ENCODE measurements at regions not wholly inside any gene's neighbourhood (a gene's known extent, or its start where the extent isn't known, plus 50 kb on each side); places are given as distances from the start of the nearest gene placed in this dataset.
"Not testable (repeated sequence)": the region's sequence is repeated elsewhere in the genome, so short reads cannot be mapped to it uniquely, and the experiment has no call there.

DNA sequence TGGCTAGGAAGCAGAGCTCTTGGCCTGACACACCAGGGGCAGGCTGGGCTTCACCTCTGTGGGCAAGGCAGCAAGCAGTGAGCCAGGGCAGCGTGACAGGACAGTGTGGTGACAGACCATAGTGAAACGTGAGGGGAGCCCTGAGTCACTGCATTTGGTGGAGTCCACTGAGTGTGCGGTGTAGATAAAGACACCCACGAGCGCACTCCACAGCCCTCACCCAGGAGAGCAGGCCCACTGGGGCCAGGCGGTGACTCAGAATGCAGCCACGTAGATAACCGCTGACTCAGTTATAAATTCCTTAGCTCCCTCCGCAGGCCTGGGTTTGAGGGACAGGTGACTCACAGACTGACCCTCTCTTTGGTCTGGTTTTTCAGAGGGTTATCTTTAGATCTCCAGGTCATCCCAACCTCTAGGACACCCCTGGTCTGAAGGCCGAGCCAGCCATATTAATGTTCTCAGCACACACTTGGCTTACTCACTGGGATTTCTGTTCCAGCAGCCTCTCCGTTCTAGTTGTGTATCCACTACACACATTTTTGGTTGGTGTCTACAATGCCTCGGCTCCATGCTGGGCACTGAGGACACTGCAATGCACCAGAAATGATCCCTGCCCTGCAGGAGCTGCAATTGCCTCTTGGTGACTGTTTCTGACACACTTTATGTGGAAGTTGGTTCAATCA is 90.2 kb upstream of the TSPAN2 start:
- DNase-seq = no peak

DNA sequence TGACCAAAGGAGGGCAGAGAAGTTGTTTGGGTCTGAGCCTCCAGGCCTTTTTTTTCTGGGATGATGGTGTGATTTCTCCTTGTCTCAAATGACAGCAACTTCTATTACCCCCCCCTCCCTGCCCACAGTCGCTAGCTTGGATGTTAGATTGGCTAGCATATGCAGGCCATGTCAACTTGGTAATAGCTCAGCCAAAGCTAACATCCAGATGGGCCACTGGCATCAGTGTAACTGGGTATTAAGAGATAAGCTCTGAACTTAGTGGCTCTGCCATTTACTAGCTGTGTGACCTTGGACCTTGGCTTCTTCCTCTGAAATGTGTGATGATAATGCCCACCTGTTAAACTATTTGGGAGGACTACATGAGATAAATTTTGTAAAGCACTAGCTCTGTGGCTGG is 86.9 kb upstream of the TSPAN2 start:
- DNase-seq = no peak

DNA sequence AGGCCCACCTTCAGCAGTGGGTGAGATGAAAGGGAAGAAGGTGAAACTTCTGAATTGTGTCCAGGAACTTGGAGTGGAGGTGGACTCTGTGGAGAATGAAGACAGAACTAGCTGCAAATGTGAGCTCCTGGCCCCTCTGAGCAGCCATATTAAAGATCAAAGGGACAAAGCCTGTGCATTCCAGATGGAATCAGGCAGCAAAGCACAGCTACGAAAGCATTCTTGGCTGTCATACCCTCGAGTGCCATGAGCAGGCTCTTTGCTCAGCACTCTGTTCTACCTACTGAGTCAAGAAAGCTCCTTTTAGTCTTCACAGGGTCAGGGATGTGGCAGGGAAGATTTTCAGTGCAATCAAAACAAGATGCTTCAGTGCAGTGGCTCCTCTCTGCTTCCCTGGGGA is 86.3 kb upstream of the TSPAN2 start:
- no peak for DNase-seq

DNA sequence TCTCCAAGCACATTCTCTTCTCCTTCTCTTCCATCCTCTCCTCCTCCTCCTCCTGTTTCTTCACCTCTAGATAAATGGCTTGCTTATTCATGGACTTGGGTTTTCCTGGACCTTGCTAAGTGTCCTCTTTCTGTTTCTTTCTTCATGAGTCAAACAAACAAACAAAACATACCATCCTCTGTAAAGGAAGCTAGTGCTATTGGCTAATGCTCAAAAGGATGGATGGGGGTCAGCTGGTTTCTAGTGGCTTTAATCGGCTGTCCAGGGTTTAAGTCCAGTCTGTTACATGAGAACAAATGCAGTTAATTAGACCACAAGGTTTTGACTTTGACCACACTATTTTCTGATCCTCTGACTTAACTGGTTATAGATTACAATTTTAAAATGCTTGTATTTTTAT is 83.8 kb upstream of the TSPAN2 start:
- no peak for DNase-seq

DNA sequence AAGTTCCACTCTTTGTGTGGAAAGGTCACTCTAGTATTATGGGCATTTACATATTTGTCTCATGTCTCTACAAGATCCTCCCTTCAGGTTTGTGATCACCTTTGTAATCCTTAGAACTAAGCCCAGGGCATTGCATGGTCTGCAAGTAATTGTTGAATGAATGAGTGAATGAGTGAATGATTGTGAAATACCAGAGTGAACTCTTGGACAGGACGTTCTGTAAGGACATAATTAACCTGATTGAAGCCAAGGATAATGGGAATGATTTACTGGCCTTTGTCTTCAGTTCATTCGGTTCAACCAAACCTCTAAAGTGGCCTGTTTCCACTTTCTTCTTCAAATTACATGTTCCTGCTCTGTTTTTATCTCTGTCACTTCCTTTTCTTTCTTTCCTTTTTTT is 83.0 kb upstream of the TSPAN2 start:
- DNase-seq = no peak

DNA sequence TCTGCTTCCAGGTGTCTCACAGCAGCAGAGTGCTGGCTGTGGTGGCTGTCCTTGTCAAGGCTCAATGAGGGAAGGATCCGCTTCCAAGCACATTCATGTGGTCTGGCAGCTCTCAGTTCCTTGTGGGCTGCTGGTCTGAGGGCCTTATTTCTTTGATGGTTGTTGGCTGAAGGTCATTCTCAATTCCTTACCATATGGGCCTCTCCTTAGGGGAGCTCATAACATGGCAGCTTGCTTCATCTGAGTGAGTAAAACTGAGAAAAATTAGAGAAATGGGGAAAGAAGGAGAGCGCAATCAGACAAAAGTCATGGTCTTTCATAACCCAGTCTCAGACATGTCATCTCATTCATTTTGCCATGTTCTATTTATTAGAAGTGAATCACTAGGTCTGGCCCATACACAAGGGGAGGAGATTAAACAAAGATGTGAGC is 81.7 kb upstream of the TSPAN2 start:
- peak; percentile 59 for DNase-seq

DNA sequence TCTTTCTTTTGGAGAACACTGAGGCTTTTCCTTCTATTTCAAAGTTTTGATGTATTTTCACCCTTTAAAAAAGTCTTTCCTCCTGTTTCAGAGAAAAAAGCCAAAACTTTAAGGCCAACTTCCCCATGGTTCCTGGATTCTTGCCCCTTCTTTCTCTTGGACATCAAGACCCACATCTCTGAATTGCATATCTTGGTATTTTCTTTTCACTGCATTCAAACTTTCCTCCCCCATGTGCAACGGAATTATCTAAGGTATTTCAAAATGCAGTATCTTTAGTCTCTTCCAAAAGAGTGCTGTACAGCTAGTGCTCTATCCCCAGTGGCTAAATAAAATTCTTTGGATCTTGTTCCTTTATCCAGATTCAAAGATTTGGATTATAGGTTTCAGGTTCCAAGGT is 81.1 kb upstream of the TSPAN2 start:
- no peak for DNase-seq

DNA sequence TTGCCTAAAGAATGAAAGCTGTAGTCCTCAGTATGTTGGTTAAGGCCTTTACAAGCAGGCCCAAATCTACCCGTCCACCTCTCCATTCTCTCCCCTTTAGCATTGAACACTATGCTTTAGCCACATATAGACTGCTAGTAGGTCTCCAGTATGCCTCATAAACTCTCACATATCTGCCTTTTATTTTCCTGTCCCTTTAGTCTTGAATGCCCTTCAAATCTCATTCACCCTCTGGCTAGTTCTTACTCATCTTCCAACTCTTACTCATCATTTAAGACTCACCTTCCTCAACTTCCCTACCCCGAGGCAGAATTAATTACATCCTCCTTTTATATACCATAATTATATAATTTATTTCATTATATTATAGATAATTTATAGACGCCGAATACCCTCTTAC is 78.7 kb upstream of the TSPAN2 start:
- DNase-seq = no peak

DNA sequence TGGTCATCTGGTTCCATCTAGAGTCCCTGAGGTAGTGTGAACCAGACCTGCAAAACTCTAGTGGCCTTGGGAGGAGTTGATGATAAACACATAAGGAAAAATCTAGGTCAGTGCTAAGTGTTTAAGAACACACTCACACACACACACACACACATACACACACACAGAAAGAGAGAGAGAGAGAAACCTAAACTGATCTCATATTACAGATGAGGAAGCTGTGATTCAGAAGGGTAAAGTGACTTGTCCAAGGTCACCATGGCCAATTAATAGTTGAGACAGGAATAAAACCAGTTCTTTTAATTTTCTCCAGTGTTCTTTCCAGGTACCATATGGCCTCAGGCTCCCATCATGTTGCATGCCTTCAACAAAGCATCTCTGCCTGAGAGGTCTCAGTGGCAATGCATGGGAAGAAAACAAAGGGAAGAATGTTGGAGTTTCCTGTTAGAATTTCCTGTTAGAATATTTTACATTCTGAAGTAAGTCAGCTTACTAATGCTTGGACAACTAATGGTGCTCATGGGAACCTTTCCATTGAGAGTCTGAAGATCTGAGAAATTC is 77.3 kb upstream of the TSPAN2 start:
- DNase-seq = no peak

DNA sequence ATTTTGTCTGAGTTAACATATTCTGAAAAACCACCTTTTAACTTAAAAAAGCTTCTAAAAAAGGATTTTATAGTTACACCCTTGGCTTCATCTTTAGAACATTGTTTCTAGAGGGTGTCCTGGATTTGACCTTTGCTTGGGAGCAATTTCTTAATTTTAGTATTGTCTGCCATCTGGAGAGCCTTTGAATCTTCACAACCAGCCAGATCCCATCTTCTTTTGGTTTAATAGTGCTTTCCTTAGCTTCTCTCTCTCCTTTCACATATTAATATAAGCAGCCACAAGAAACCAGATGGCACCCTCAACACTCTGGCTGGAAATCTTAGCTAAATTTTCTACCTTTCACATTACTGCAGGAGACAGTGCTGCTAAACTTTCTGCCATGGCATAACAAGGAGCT is 76.5 kb upstream of the TSPAN2 start:
- no peak for DNase-seq

DNA sequence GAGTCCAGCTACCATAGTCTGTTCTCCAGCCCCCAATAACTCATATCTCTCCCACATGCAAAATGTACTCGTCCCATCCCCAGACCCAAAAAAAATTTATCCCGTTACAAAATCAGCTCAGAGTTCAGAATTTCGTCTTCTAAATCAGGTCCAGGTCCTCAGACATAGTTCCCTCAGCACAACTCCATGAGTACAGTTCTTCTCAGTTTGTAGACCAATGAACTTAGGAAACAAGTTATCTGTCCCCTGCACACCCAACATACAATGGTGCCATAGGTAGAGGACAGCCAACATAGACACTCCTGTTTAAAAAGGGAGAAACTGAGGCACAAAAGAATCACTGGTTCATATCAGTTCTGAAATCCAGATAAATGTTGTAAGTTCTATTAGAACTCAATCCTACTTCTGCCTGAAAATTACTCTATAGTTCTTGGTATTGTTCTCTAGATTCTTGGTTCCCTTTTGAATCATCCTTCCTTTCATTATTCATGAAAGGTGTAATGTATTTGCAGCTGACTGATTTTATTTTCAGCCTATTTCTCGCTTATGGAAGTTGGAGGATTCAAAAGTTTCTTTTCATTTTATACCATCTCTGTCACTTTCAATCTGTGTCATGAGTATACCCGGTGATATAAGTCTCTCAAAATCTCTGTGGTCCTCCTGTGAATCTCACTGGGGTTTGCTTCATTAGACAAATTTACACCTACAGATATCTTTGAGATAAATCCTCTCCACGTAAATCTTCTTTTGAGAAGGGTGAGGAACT is 75.8 kb upstream of the TSPAN2 start:
- no peak for DNase-seq

DNA sequence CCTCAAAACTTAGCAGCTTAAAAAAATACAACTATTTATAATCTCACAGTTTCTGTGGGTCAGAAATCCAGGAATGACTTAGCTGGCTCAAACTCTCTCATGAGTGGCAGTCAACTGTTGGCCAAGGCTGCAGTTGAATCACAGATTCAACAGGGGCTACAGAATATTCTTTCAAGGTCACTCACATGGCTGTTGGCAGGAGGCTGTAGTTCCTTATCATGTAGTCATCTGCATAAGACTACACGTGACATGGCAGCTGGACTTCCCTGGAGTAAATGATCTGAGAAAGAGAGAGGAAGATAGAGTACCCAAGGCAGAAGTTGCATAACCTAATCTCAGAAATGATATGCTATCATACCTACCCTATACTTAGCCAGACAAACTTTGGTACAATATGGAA is 75.2 kb upstream of the TSPAN2 start:
- no peak for DNase-seq

DNA sequence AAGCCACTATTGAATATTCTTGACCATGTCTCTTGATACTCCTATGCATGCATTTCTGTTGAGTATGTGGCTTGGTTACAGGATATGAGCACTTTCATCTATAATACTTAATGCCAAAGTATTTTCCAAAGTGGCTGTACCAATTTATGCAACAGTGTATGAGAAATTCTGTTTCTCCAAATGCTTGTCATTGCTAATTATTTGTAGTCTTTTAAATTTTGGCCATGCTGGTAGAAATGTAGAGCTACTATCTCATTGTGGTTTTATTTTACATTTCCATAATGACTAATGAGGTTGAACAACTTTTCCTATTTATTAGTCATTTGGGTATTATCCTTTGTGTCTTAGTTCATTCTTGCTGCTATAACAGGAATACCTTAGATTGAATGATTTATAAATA is 71.4 kb upstream of the TSPAN2 start:
- DNase-seq = no peak

DNA sequence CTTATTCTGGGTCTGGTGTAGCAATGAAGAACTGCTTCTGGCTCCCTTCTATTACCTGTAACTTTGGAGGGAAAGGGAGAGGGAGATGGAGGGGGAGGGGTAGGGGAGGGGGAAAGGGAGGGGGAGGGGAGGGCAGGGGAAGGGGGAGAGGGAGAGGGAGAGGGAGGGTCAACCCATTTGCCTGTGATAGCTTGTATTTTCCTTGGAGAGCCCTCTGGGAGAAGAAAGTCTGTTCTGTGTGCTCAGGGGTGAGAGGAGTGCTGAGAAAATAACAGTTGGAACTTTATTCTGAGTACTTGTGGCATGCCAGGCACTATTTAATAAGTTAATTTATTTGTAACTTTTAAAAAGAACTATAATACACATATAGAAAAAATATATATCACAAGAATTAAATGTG is 70.7 kb upstream of the TSPAN2 start:
- DNase-seq = no peak

DNA sequence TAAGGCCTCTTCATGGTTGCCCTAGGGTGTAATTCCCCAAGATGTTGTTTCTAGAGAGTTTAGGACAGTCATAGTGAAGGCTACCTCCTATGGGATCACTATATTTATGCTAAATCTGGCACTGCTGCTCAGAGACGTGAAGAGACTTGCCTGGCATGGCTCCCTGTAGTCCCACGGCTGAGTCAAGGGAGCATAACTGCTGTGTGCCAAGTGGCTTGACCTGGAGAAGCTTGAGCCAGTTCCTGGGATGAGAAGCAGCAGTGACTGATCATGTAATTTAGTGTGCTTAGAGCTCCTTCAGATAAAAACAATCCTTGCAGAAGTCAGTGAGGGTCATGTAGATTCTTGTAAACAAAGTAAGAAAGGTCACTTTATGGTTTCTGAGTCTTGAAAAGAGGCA is 68.9 kb upstream of the TSPAN2 start:
- no peak for DNase-seq

DNA sequence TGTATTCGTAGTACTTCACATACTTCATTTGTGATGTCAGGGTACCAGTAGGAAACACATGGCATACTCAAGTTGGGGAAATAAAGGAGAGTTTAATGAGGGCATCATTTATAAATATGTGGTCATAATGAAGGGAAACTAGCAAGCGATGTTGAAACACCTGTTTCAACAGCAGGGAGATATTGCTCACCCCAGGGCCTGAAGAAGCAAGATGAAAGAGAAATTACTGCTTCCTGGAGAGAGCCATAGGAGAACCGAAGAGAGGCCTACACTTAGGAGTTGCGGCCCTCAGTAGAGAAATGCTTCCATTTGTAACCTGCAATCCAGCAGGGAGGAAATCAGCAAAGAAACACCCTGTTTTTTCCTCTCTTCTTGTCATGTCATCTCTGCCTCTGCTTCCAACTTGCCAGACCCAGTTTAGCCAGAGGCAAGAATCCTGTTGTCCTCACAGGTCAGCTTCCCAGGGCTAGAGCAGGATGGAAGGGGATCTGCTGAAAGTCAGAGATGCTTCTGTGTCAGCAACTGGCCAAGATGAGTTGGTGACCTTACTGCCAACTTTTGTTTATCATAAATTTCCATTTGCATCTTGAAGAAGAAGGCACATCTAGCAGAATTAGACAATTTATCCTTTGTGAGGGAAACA is 67.6 kb upstream of the TSPAN2 start:
- no peak for DNase-seq

DNA sequence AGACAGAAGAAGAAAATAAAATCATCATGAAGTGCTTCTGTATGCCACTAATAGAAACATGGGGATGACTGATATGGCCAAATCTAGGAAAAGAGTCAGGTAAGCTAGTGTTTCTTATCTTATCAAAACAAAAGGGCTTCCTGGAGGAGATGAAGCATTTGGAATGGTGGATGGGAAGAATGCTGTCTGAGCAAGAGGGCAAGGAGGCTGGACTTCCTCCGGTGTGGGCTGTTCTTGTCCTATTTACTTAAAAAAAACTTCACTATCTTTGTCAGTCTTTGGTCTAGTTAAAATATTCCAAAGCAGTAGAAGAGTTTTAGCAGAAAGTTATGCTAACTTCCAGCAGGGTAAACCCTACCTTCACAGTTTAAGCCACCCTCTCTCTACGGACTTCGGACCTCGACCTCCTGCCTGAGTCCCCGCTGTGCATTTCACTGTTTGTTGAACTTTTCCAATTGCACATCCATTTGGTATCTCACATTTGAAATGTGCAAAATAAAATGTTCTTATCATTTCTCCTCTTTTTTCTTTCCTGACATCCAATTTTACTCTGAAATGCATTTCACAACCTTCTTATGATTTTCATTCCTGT is 64.8 kb upstream of the TSPAN2 start:
- DNase-seq = no peak

DNA sequence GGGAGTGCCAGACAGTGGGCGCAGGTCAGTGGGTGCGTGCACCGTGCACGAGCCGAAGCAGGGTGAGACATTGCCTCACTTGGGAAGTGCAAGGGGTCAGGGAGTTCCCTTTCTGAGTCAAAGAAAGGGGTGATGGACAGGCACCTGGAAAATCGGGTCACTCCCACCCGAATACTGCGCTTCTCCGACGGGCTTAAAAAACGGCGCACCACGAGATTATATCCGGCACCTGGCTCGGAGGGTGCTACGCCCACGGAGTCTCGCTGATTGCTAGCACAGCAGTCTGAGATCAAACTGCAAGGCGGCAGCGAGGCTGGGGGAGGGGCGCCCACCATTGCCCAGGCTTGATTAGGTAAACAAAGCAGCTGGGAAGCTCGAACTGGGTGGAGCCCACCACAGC is 58.6 kb upstream of the TSPAN2 start:
- DNase-seq = not testable (repeated sequence)

DNA sequence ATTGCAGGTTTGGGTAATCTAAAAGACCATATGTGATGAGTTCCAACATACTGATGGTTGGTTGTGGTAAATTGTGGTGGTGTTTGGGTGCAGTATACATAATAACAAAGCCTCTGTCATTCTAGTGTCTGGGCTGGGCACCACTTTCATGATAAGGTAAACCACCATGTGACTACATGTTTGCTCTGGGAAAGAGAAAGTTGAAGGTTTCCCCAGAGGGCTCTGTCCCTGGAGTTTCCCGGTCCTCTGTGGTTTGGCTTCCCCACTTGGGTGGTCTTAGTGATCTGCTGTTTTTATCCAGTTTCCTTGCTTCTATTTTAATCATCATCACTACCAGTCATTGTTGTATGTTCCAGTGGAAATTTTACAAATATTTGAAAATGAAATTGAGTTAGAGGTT is 55.9 kb upstream of the TSPAN2 start:
- DNase-seq = no peak

DNA sequence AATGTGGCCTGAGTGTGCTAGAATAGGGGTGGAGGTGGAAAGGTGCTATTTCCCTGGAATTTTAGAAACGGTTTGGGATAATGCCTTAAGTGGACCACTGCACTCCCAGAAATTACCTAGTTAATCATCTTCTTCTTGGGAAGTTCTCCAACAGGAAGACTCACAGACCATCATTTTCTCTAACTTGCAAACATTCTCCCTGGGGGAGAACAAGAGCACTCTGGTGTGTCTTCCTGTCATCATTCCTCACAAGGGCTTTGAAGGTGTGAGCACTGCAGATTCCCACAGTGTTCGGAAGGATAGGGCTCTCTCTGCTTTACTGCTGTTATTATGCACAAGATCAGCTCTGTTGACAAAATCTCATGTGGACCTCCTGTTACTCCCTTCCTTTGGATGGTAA is 54.9 kb upstream of the TSPAN2 start:
- DNase-seq = no peak

DNA sequence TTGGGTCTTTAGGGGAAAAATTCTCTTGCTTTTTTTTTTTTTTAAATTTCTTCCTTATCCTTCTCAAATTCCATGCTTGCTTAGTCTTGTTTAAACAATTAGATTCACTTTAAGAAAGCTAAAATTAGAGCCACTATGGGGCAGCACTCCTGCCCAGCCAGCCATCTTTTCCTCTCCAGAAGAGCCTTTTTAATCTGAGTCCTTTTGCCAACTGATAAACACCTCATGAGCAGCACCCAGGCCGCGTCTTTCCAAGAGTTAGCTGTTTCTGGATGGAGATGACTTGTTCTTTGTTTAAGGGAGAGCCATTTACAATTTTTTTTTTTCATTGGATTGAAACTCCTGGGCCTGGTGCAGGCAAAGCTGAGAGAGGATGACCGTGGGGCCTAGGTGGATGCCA is 53.3 kb upstream of the TSPAN2 start:
- no peak for DNase-seq

DNA sequence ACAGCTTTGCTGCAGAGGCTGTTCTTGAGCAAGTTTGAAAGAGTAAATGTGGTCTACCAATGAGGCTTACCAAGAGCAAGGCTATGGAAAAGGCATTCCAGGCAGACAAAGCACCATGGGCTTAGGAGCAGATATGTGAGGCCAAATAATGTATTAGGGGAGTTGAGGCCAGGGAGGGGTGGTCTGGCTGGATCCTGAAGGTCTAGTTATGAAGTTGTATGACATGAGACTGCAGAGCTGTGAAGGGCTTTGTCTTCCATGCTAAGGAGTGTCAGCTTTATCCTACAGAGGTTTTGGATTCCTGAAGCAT is 51.8 kb upstream of the TSPAN2 start:
- no peak for DNase-seq

DNA sequence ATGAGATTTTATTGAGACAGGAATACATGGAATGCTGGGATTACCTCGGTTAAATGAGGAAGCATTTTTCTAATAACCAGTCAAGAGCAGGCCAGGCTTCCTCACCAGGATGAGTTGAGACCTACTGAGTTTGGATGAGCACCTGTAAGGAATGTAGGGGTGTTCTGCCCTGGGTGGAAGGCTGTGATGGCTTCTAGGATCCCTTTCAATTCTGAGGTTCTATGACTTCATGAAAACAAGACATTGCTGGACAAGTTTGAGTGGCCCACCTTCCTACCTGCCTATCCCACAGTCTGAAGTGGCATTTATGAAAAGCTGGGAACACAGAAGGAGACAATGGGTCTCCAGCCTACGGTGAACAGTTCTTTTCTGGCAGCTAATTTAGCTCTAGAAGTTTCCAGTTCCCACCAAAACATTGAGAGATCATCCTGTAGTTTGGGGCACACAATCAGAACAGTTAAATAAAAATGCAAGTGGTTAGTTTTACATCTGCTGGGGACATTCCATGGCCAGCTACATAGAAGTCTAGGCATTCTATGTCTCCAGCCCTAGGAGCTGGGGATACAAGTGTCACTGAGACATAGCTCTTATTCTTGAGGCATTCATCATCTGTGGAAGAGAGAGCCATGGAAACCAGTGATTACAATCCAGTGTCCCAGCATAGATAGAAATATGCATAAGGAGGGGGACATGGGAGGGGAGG is 51.3 kb upstream of the TSPAN2 start:
- no peak for DNase-seq

Measured in femur (tissue), 1 donor.